GM23338 (cell line): ENCODE measurements at regions not wholly inside any gene's neighbourhood (a gene's known extent, or its start where the extent isn't known, plus 50 kb on each side); places are given as distances from the start of the nearest gene placed in this dataset.

Experiments
- CREB1 ChIP-seq: fragments of 250-450 bp; sonication (Bioruptor Pico); IDR thresholded peaks from 2 replicates; pipeline ENCODE4 v1.5.0; 2020; ENCODE audit warnings: low read depth, mild to moderate bottlenecking, moderate library complexity
- EZH2 ChIP-seq: fragments of 200-600 bp; sonication (generic); IDR thresholded peaks from one replicate; pipeline ENCODE4 v1.8.0; 2017; ENCODE audit warnings: antibody characterized with exemption, mild to moderate bottlenecking, low read depth; ENCODE audit not compliant: unreplicated experiment
- EZH2phosphoT487 ChIP-seq: fragments of 200-600 bp; sonication (generic); IDR thresholded peaks from one replicate; pipeline ENCODE4 v1.8.1; 2018; ENCODE audit warnings: antibody characterized with exemption; ENCODE audit not compliant: unreplicated experiment
- JUNB ChIP-seq: IDR thresholded peaks from one replicate; pipeline ENCODE4 v1.6.1; 2016; ENCODE audit warnings: antibody characterized with exemption; ENCODE audit not compliant: unreplicated experiment
- NANOG ChIP-seq: IDR thresholded peaks from 2 replicates; pipeline ENCODE4 v1.6.1; 2016; ENCODE audit warnings: antibody characterized with exemption, borderline replicate concordance
- POLR2AphosphoS5 ChIP-seq: IDR thresholded peaks from 2 replicates; pipeline ENCODE4 v1.6.1; 2016; ENCODE audit warnings: antibody characterized with exemption, low read depth
- STAT1 ChIP-seq: IDR thresholded peaks from one replicate; pipeline ENCODE4 v1.6.1; 2016; ENCODE audit warnings: antibody characterized with exemption; ENCODE audit not compliant: unreplicated experiment
- ZNF331 ChIP-seq: fragments of 250-450 bp; sonication (Bioruptor Pico); IDR thresholded peaks from 2 replicates; pipeline ENCODE4 v1.5.0; 2020; ENCODE audit warnings: low read depth, mild to moderate bottlenecking, moderate library complexity
- TF ChIP-seq, protein P1 (sequence below), 2 experiments: fragments of 200-600 bp in 1 of 2; sonication (generic) in 1 of 2; conservative IDR thresholded peaks; 2 replicates each; pipeline versions ENCODE4 v1.5.1 to v1.6.1; 2016 to 2017; ENCODE audit warnings: antibody characterized with exemption in 2 of 2, low read depth in 2 of 2, mild to moderate bottlenecking in 2 of 2, moderate library complexity in 1 of 2
- TF ChIP-seq, protein P2 (sequence below): IDR thresholded peaks from one replicate; pipeline ENCODE4 v1.6.1; 2018; ENCODE audit warnings: antibody characterized with exemption; ENCODE audit not compliant: unreplicated experiment
- TF ChIP-seq, protein P3 (sequence below): fragments of 250-450 bp; sonication (Bioruptor Pico); IDR thresholded peaks from 2 replicates; pipeline ENCODE4 v1.5.0; 2020; ENCODE audit warnings: mild to moderate bottlenecking, moderate library complexity

DNA sequence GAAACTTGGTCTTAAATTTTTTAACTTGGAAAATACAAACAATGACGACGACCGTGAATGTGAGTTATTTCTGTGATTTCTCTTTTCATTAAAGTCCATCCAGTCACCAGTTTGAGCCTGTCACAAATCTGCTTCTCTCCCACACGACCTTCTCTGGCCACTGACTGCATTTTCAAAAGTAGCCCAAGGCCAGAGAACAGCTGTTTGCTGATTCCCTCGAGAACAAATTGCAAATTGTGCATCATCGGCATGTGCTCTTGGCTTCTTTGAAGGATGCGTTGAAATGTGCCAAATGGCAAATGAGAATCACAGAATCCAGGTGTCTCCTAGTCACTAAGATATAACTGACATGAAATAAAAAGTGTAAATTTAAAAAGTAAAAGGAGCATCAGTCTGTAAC, 106.4 kb downstream of the AQP9 start:
- TF ChIP-seq, protein P1, sequence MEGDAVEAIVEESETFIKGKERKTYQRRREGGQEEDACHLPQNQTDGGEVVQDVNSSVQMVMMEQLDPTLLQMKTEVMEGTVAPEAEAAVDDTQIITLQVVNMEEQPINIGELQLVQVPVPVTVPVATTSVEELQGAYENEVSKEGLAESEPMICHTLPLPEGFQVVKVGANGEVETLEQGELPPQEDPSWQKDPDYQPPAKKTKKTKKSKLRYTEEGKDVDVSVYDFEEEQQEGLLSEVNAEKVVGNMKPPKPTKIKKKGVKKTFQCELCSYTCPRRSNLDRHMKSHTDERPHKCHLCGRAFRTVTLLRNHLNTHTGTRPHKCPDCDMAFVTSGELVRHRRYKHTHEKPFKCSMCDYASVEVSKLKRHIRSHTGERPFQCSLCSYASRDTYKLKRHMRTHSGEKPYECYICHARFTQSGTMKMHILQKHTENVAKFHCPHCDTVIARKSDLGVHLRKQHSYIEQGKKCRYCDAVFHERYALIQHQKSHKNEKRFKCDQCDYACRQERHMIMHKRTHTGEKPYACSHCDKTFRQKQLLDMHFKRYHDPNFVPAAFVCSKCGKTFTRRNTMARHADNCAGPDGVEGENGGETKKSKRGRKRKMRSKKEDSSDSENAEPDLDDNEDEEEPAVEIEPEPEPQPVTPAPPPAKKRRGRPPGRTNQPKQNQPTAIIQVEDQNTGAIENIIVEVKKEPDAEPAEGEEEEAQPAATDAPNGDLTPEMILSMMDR (conservative IDR thresholded peaks at IDR 0.05; ENCODE audit: low read depth in 2 of 2): no peak
- TF ChIP-seq EZH2: no peak
- no peak for TF ChIP-seq POLR2AphosphoS5
- no peak for TF ChIP-seq CREB1 (CRISPR knock-in tag)
- no peak for TF ChIP-seq EZH2phosphoT487
- TF ChIP-seq NANOG: no peak
- TF ChIP-seq JUNB: no peak
- TF ChIP-seq, protein P2, sequence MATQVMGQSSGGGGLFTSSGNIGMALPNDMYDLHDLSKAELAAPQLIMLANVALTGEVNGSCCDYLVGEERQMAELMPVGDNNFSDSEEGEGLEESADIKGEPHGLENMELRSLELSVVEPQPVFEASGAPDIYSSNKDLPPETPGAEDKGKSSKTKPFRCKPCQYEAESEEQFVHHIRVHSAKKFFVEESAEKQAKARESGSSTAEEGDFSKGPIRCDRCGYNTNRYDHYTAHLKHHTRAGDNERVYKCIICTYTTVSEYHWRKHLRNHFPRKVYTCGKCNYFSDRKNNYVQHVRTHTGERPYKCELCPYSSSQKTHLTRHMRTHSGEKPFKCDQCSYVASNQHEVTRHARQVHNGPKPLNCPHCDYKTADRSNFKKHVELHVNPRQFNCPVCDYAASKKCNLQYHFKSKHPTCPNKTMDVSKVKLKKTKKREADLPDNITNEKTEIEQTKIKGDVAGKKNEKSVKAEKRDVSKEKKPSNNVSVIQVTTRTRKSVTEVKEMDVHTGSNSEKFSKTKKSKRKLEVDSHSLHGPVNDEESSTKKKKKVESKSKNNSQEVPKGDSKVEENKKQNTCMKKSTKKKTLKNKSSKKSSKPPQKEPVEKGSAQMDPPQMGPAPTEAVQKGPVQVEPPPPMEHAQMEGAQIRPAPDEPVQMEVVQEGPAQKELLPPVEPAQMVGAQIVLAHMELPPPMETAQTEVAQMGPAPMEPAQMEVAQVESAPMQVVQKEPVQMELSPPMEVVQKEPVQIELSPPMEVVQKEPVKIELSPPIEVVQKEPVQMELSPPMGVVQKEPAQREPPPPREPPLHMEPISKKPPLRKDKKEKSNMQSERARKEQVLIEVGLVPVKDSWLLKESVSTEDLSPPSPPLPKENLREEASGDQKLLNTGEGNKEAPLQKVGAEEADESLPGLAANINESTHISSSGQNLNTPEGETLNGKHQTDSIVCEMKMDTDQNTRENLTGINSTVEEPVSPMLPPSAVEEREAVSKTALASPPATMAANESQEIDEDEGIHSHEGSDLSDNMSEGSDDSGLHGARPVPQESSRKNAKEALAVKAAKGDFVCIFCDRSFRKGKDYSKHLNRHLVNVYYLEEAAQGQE: no peak
- TF ChIP-seq STAT1: no peak
- TF ChIP-seq, protein P3, sequence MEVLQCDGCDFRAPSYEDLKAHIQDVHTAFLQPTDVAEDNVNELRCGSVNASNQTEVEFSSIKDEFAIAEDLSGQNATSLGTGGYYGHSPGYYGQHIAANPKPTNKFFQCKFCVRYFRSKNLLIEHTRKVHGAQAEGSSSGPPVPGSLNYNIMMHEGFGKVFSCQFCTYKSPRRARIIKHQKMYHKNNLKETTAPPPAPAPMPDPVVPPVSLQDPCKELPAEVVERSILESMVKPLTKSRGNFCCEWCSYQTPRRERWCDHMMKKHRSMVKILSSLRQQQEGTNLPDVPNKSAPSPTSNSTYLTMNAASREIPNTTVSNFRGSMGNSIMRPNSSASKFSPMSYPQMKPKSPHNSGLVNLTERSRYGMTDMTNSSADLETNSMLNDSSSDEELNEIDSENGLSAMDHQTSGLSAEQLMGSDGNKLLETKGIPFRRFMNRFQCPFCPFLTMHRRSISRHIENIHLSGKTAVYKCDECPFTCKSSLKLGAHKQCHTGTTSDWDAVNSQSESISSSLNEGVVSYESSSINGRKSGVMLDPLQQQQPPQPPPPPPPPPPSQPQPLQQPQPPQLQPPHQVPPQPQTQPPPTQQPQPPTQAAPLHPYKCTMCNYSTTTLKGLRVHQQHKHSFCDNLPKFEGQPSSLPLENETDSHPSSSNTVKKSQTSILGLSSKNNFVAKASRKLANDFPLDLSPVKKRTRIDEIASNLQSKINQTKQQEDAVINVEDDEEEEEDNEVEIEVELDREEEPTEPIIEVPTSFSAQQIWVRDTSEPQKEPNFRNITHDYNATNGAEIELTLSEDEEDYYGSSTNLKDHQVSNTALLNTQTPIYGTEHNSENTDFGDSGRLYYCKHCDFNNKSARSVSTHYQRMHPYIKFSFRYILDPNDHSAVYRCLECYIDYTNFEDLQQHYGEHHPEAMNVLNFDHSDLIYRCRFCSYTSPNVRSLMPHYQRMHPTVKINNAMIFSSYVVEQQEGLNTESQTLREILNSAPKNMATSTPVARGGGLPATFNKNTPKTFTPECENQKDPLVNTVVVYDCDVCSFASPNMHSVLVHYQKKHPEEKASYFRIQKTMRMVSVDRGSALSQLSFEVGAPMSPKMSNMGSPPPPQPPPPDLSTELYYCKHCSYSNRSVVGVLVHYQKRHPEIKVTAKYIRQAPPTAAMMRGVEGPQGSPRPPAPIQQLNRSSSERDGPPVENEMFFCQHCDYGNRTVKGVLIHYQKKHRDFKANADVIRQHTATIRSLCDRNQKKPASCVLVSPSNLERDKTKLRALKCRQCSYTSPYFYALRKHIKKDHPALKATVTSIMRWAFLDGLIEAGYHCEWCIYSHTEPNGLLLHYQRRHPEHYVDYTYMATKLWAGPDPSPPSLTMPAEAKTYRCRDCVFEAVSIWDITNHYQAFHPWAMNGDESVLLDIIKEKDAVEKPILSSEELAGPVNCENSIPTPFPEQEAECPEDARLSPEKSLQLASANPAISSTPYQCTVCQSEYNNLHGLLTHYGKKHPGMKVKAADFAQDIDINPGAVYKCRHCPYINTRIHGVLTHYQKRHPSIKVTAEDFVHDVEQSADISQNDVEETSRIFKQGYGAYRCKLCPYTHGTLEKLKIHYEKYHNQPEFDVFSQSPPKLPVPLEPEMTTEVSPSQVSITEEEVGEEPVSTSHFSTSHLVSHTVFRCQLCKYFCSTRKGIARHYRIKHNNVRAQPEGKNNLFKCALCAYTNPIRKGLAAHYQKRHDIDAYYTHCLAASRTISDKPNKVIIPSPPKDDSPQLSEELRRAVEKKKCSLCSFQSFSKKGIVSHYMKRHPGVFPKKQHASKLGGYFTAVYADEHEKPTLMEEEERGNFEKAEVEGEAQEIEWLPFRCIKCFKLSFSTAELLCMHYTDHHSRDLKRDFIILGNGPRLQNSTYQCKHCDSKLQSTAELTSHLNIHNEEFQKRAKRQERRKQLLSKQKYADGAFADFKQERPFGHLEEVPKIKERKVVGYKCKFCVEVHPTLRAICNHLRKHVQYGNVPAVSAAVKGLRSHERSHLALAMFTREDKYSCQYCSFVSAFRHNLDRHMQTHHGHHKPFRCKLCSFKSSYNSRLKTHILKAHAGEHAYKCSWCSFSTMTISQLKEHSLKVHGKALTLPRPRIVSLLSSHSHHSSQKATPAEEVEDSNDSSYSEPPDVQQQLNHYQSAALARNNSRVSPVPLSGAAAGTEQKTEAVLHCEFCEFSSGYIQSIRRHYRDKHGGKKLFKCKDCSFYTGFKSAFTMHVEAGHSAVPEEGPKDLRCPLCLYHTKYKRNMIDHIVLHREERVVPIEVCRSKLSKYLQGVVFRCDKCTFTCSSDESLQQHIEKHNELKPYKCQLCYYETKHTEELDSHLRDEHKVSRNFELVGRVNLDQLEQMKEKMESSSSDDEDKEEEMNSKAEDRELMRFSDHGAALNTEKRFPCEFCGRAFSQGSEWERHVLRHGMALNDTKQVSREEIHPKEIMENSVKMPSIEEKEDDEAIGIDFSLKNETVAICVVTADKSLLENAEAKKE (CRISPR knock-in tag): no peak
- no peak for TF ChIP-seq ZNF331 (CRISPR knock-in tag)
